Upper lobe of right lung (tissue), 1 donor: ENCODE measurements at regions not wholly inside any gene's neighbourhood (a gene's known extent, or its start where the extent isn't known, plus 50 kb on each side); places are given as distances from the start of the nearest gene placed in this dataset.

Experiments
- ATAC-seq: fragments of 200-7000 bp; cut with Tn5 transposase; one replicate; pipeline ENCODE4 v1.9.1; 2020; ENCODE audit warnings: mild to moderate bottlenecking, moderate library complexity
- DNase-seq: peaks from one replicate; pipeline ENCODE4 v3.0.0-alpha.2; 2020
- H3K27ac ChIP-seq: fragments of 200-600 bp; one replicate; pipeline ENCODE4 v1.8.0; 2022
- H3K27me3 ChIP-seq: fragments of 200-600 bp; one replicate; pipeline ENCODE4 v1.8.0; 2022; ENCODE audit warnings: mild to moderate bottlenecking
- H3K36me3 ChIP-seq: fragments of 200-600 bp; one replicate; pipeline ENCODE4 v1.8.0; 2022
- H3K4me1 ChIP-seq: fragments of 200-600 bp; one replicate; pipeline ENCODE4 v1.8.0; 2022
- H3K4me3 ChIP-seq: fragments of 200-600 bp; one replicate; pipeline ENCODE4 v1.8.0; 2022; ENCODE audit warnings: mild to moderate bottlenecking
- H3K9me3 ChIP-seq: fragments of 200-600 bp; one replicate; pipeline ENCODE4 v1.8.0; 2022
- CTCF ChIP-seq: fragments of 200-600 bp; IDR thresholded peaks from one replicate; pipeline ENCODE4 v1.8.0; 2022; ENCODE audit warnings: antibody characterized with exemption
- intact Hi-C: fragments of 100-400 bp; cut with DNase I; formaldehyde crosslinking; loops from one replicate; pipeline ENCODE4 v1.11.0; 2022
- donor health status: DM: no; HTN: yes; CAD: no; lungs with severe emphysema.

DNA sequence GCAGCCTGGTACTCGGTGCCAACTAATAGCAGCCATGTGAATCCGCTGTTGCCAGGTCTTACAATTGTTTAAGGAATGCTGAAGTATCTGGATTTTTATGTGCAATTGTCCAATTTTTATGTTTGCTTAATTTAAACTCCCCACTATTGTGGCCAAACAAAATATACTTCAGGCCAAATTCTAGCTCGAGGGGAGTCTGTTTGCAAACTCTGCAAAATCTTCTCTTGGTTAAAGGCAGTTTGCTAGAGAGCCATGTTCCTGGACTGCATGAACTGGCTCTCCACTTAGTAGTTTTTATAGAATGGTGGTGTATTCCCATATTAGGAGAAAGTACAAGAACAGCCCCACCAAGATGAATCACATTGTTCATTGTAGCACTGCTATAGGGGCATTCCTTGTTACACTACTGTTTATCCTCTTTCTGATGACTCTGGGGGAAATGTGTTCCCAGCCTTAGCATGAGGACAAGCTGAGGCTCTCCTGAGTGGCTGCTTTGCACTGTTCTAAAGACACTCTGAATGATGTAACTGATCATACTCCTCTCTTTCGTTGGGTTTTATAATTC lies 178.0 kb upstream of the GLI3 start:
- H3K27me3 ChIP-seq, result no peaks in the 10 kb centered on the region
- no peak overlapping the region for H3K27ac ChIP-seq
- H3K9me3 ChIP-seq, result no peaks in the 10 kb centered on the region
- ATAC-seq (no peak), DNase-seq (no peak)
- no peaks in the 10 kb centered on the region for H3K4me1 ChIP-seq
- H3K36me3 ChIP-seq, result no peaks in the 10 kb centered on the region
- TF ChIP-seq CTCF, result no peak
- intact Hi-C loops, result no loop called here
- no peak overlapping the region for H3K4me3 ChIP-seq

DNA sequence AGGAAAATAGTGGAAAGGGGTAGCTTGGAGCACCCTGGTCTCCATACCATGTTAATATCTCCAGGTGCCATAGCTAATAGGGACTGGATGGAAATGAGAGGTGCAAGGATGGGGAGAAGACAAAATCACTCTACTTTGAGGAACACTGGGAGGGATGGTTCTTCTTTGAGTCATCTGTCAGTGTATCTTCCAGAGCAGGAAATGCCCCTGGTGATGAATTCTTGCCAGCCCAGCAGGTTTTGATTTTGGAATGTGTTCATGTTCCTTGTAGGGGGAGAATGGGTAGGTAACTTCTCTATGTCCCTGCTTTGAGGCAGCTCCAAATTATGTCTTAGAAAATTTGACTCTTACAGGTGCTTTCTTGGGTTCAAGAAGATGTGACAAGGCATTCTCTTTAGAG lies 177.0 kb upstream of the GLI3 start:
- Histone ChIP-seq H3K27me3 (no peaks in the 10 kb centered on the region), H3K4me3 (no peak overlapping the region), H3K27ac (no peak overlapping the region), H3K36me3 (no peaks in the 10 kb centered on the region), H3K9me3 (no peaks in the 10 kb centered on the region), H3K4me1 (no peaks in the 10 kb centered on the region)
- intact Hi-C loops, result no loop called here
- DNase-seq (no peak), ATAC-seq (no peak)
- TF ChIP-seq CTCF, result no peak

DNA sequence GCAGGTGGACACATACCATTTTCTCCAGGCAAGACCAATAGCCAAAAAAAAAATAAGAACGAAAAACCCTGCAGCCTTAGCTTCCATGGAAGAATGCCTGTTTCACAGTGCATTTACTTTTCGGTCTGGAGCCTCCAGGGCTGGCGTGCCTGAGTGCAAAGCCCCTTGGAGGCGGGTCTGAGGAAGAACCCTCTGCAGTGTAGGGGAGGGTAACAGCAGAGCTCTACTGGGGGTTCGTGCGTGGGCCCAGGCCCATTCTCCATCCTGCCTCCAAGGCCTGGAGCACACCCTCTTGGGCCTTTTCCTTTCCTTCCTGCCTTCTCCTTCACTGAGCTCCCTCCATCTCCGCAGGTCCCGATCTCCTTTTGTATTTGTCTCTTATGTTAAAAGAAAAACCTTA lies 172.3 kb upstream of the GLI3 start:
- TF ChIP-seq CTCF, result no peak
- ATAC-seq, result no peak
- no peaks in the 10 kb centered on the region for H3K9me3 ChIP-seq
- H3K27me3 ChIP-seq, result no peaks in the 10 kb centered on the region
- H3K4me3 ChIP-seq, result no peak overlapping the region
- no peak overlapping the region for H3K27ac ChIP-seq
- intact Hi-C loops, result no loop called here
- no peaks in the 10 kb centered on the region for H3K4me1 ChIP-seq
- DNase-seq, result no peak
- no peaks in the 10 kb centered on the region for H3K36me3 ChIP-seq

- Histone ChIP-seq H3K4me1 (no peaks in the 10 kb centered on the region), H3K27ac (no peak overlapping the region), H3K4me3 (no peak overlapping the region), H3K27me3 (no peaks in the 10 kb centered on the region), H3K36me3 (no peaks in the 10 kb centered on the region), H3K9me3 (no peaks in the 10 kb centered on the region)
- intact Hi-C loops, result no loop called here
- DNase-seq (no peak), ATAC-seq (no peak)
- TF ChIP-seq CTCF, result no peak
Observed at GRCh38 chr7:42407833-42408232, 170.8 kb upstream of the GLI3 start.

GRCh38 chr7:42407021-42407710 lies 170.2 kb upstream of the GLI3 start:
- Histone ChIP-seq H3K27ac (no peak overlapping the region), H3K36me3 (no peaks in the 10 kb centered on the region), H3K27me3 (no peaks in the 10 kb centered on the region), H3K4me1 (no peaks in the 10 kb centered on the region), H3K9me3 (no peaks in the 10 kb centered on the region), H3K4me3 (no peak overlapping the region)
- intact Hi-C loops, result no loop called here
- no peak for TF ChIP-seq CTCF
- ATAC-seq, result no peak
- no peak for DNase-seq
